SJCRH30 (cell line): ENCODE measurements at regions not wholly inside any gene's neighbourhood (a gene's known extent, or its start where the extent isn't known, plus 50 kb on each side); places are given as distances from the start of the nearest gene placed in this dataset.
A peak's percentile ranks its signal among the peaks of the same experiment; 100 is the strongest.

Source experiments
- DNase-seq, 2 experiments: peaks; one replicate each; pipeline ENCODE4 v3.0.0-alpha.2; 2015 to 2020
- H3K27ac ChIP-seq: fragments of 250-450 bp; sonication (Bioruptor Pico); 2 replicates; pipeline ENCODE4 v1.5.1; 2020; ENCODE audit warnings: mild to moderate bottlenecking, moderate library complexity
- H3K27me3 ChIP-seq: fragments of 250-450 bp; sonication (Bioruptor Pico); 2 replicates; pipeline ENCODE4 v1.5.1; 2020; ENCODE audit warnings: mild to moderate bottlenecking, moderate library complexity
- H3K36me3 ChIP-seq: fragments of 250-450 bp; sonication (Bioruptor Pico); 2 replicates; pipeline ENCODE4 v1.5.1; 2020; ENCODE audit warnings: mild to moderate bottlenecking, moderate library complexity
- H3K4me1 ChIP-seq: fragments of 250-450 bp; sonication (Bioruptor Pico); 2 replicates; pipeline ENCODE4 v1.5.1; 2020; ENCODE audit warnings: mild to moderate bottlenecking, moderate library complexity
- H3K4me3 ChIP-seq: fragments of 250-450 bp; sonication (Bioruptor Pico); 2 replicates; pipeline ENCODE4 v1.5.1; 2020; ENCODE audit warnings: mild to moderate bottlenecking, moderate library complexity
- H3K9me3 ChIP-seq: fragments of 250-450 bp; sonication (Bioruptor Pico); replicated peaks from 2 replicates; pipeline ENCODE4 v1.5.1; 2020; ENCODE audit warnings: mild to moderate bottlenecking, moderate library complexity

- Histone ChIP-seq H3K36me3 (no peaks in the 10 kb centered on the region), H3K4me3 (no peak overlapping the region), H3K27ac (no peak overlapping the region), H3K4me1 (no peaks in the 10 kb centered on the region; the same call in 1 of the 2 replicates), H3K27me3 (no peaks in the 10 kb centered on the region), H3K9me3 (no peaks in the 10 kb centered on the region)
- no peak for DNase-seq
Measured at GRCh38 chr11:97364047-97364446, 974.2 kb downstream of the JRKL start.

GRCh38 chr11:97367406-97368083 lies 977.7 kb downstream of the JRKL start:
- no peak for DNase-seq
- Histone ChIP-seq H3K27me3 (no peaks in the 10 kb centered on the region), H3K4me1 (no peaks in the 10 kb centered on the region; the same call in 1 of the 2 replicates), H3K9me3 (no peaks in the 10 kb centered on the region), H3K4me3 (no peak overlapping the region), H3K27ac (no peak overlapping the region), H3K36me3 (no peaks in the 10 kb centered on the region)

GRCh38 chr11:97389270-97389669 lies 999.5 kb downstream of the JRKL start:
- Histone ChIP-seq H3K27ac (no peak overlapping the region), H3K4me1 (no peaks in the 10 kb centered on the region), H3K9me3 (no peaks in the 10 kb centered on the region), H3K27me3 (no peaks in the 10 kb centered on the region), H3K36me3 (no peaks in the 10 kb centered on the region), H3K4me3 (no peak overlapping the region)
- peak in 1 of 2 experiments; percentile 16 for DNase-seq

- no peaks in the 10 kb centered on the region for H3K36me3 ChIP-seq
Measured at GRCh38 chr11:97398246-97398645, 1008.4 kb downstream of the JRKL start.

GRCh38 chr11:97409141-97409540 lies 1019.3 kb downstream of the JRKL start:
- no peak overlapping the region for H3K27ac ChIP-seq
- DNase-seq, result no peak
- no peaks in the 10 kb centered on the region for H3K4me1 ChIP-seq
- H3K4me3 ChIP-seq, result no peak overlapping the region
- no peaks in the 10 kb centered on the region for H3K9me3 ChIP-seq
- no peaks in the 10 kb centered on the region for H3K27me3 ChIP-seq
- H3K36me3 ChIP-seq, result no peaks in the 10 kb centered on the region

More at GRCh38 chr11:97398246-97398645, 1008.4 kb downstream of the JRKL start:
- H3K4me1 ChIP-seq, result no peaks in the 10 kb centered on the region
- no peaks in the 10 kb centered on the region for H3K27me3 ChIP-seq
- DNase-seq, result no peak
- H3K4me3 ChIP-seq, result no peak overlapping the region
- H3K27ac ChIP-seq, result no peak overlapping the region
- H3K9me3 ChIP-seq, result no peaks in the 10 kb centered on the region

- no peak for DNase-seq
- no peaks in the 10 kb centered on the region for H3K36me3 ChIP-seq
Measured at GRCh38 chr11:97414801-97415200, 1025.0 kb downstream of the JRKL start.

GRCh38 chr11:97419729-97420128 lies 1029.9 kb downstream of the JRKL start:
- no peaks in the 10 kb centered on the region for H3K4me1 ChIP-seq
- H3K4me3 ChIP-seq, result no peak overlapping the region
- H3K9me3 ChIP-seq, result no peaks in the 10 kb centered on the region
- no peaks in the 10 kb centered on the region for H3K27me3 ChIP-seq
- H3K36me3 ChIP-seq, result no peaks in the 10 kb centered on the region
- H3K27ac ChIP-seq, result no peak overlapping the region
- no peak for DNase-seq

More at GRCh38 chr11:97414801-97415200, 1025.0 kb downstream of the JRKL start:
- Histone ChIP-seq H3K27me3 (no peaks in the 10 kb centered on the region), H3K27ac (no peak overlapping the region), H3K9me3 (no peaks in the 10 kb centered on the region), H3K4me1 (no peaks in the 10 kb centered on the region), H3K4me3 (no peak overlapping the region)

- DNase-seq, result no peak
- Histone ChIP-seq H3K4me3 (no peak overlapping the region), H3K4me1 (no peaks in the 10 kb centered on the region), H3K9me3 (no peaks in the 10 kb centered on the region), H3K36me3 (no peaks in the 10 kb centered on the region), H3K27ac (no peak overlapping the region), H3K27me3 (no peaks in the 10 kb centered on the region)
Measured at GRCh38 chr11:97428247-97428790, 1038.5 kb downstream of the JRKL start.

- Histone ChIP-seq H3K36me3 (no peaks in the 10 kb centered on the region), H3K27ac (no peak overlapping the region), H3K4me1 (no peaks in the 10 kb centered on the region), H3K4me3 (no peak overlapping the region), H3K27me3 (no peaks in the 10 kb centered on the region), H3K9me3 (no peaks in the 10 kb centered on the region)
- DNase-seq, result peak in 1 of 2 experiments; percentile 10
Measured at GRCh38 chr11:97430877-97431276, 1041.1 kb downstream of the JRKL start.

- Histone ChIP-seq H3K36me3 (no peaks in the 10 kb centered on the region), H3K4me3 (no peak overlapping the region), H3K27ac (no peak overlapping the region), H3K27me3 (no peaks in the 10 kb centered on the region), H3K9me3 (no peaks in the 10 kb centered on the region), H3K4me1 (no peaks in the 10 kb centered on the region)
- no peak for DNase-seq
Measured at GRCh38 chr11:97432926-97433325, 1043.1 kb downstream of the JRKL start.

- H3K9me3 ChIP-seq, result no peaks in the 10 kb centered on the region
- H3K4me1 ChIP-seq, result no peaks in the 10 kb centered on the region
- no peaks in the 10 kb centered on the region for H3K27me3 ChIP-seq
- no peak for DNase-seq
- H3K4me3 ChIP-seq, result no peak overlapping the region
- H3K36me3 ChIP-seq, result no peaks in the 10 kb centered on the region
- no peak overlapping the region for H3K27ac ChIP-seq
Measured at GRCh38 chr11:97445561-97445960, 1055.7 kb downstream of the JRKL start.

- no peaks in the 10 kb centered on the region for H3K36me3 ChIP-seq
Measured at GRCh38 chr11:97451441-97451840, 1061.6 kb downstream of the JRKL start.

GRCh38 chr11:97454988-97455387 lies 1065.2 kb downstream of the JRKL start:
- H3K27me3 ChIP-seq, result no peaks in the 10 kb centered on the region
- no peak overlapping the region for H3K27ac ChIP-seq
- no peaks in the 10 kb centered on the region for H3K4me1 ChIP-seq
- H3K9me3 ChIP-seq, result no peaks in the 10 kb centered on the region
- no peaks in the 10 kb centered on the region for H3K36me3 ChIP-seq
- DNase-seq, result peak in 1 of 2 experiments; percentile 24
- no peak overlapping the region for H3K4me3 ChIP-seq

More at GRCh38 chr11:97451441-97451840, 1061.6 kb downstream of the JRKL start:
- H3K4me1 ChIP-seq, result no peaks in the 10 kb centered on the region
- H3K9me3 ChIP-seq, result no peaks in the 10 kb centered on the region
- DNase-seq, result no peak
- no peak overlapping the region for H3K4me3 ChIP-seq
- H3K27me3 ChIP-seq, result no peaks in the 10 kb centered on the region
- H3K27ac ChIP-seq, result no peak overlapping the region

- Histone ChIP-seq H3K36me3 (no peaks in the 10 kb centered on the region), H3K27me3 (no peaks in the 10 kb centered on the region), H3K27ac (no peak overlapping the region), H3K4me3 (no peak overlapping the region), H3K4me1 (no peaks in the 10 kb centered on the region), H3K9me3 (no peaks in the 10 kb centered on the region)
- no peak for DNase-seq
Measured at GRCh38 chr11:97460091-97460490, 1070.3 kb downstream of the JRKL start.

- no peaks in the 10 kb centered on the region for H3K4me1 ChIP-seq
- no peak overlapping the region for H3K27ac ChIP-seq
- H3K4me3 ChIP-seq, result no peak overlapping the region
- no peaks in the 10 kb centered on the region for H3K27me3 ChIP-seq
- H3K9me3 ChIP-seq, result no peaks in the 10 kb centered on the region
- peak in 1 of 2 experiments; percentile 0 for DNase-seq
- H3K36me3 ChIP-seq, result no peaks in the 10 kb centered on the region
Measured at GRCh38 chr11:97461044-97461880, 1071.4 kb downstream of the JRKL start.
